IPS-NIHi11 (cell line): ENCODE measurements at regions not wholly inside any gene's neighbourhood (a gene's known extent, or its start where the extent isn't known, plus 50 kb on each side); places are given as distances from the start of the nearest gene placed in this dataset.

Source experiments
- DNase-seq: peaks from one replicate; pipeline ENCODE4 v3.0.0; 2012; ENCODE audit warnings: mixed read lengths, low spot score

DNA sequence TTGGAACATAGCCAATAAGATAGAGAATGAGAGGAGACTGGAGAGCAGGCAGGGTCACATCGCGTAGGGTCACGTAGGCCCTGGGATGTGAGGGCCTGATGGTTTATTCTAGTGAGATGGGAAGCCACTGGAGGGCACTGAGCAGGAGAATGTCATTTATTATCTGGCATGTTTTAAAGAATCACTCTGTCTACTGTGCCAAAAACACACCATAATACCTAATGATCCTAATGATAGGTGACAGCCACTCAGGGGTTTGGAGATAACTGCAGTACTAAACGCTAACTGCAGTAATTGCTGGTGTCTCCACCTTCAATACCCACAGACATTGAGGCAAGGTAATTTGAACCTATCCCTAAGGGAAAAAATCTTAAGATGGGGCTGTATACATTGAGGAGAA is 185.4 kb downstream of the TTLL7 start:
- DNase-seq, result no peak

- no peak for DNase-seq
Observed at GRCh38 chr1:83810144-83810543, 188.8 kb downstream of the TTLL7 start.

DNA sequence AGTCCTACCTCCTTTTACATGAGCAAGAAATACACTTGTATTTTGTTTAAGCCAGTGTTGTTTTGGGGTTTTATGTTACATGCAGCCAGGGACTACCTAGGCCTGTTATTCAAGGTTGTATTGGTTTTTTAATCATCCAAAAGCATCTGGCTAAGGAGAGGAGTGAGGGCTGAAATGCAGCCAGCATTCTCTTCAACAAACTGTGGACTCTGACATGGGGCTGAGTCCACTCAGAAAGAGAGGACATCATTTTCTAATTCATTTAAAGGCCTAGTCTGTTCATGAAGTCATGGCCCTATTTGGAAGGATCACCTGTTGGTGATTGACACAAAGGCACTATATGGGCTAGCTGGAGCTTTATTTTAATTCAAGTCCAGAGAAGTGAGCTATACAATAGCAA is 190.4 kb downstream of the TTLL7 start:
- DNase-seq, result no peak

- no peak for DNase-seq
Observed at GRCh38 chr1:83807821-83808220, 191.1 kb downstream of the TTLL7 start.

- no peak for DNase-seq
Observed at GRCh38 chr1:83807231-83807630, 191.7 kb downstream of the TTLL7 start.

DNA sequence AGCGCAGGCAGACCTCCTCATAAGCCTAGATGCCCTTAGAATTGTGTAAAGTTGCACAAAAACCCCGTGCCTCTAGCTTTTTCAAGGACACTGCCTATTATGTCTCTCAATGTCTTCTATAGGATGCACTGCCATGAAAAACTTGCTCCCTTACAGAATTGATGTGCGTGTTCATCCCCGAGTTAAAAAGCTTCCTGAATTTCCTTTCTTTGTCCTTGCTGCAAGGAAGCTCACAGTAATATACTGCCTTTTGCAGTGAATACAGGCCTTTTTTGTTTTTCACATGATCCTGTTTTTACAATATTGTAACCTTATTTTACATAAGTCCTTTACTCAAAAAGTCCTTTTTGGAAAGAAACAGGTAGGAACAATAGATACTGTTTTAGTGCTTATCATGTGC is 193.0 kb downstream of the TTLL7 start:
- no peak for DNase-seq

DNA sequence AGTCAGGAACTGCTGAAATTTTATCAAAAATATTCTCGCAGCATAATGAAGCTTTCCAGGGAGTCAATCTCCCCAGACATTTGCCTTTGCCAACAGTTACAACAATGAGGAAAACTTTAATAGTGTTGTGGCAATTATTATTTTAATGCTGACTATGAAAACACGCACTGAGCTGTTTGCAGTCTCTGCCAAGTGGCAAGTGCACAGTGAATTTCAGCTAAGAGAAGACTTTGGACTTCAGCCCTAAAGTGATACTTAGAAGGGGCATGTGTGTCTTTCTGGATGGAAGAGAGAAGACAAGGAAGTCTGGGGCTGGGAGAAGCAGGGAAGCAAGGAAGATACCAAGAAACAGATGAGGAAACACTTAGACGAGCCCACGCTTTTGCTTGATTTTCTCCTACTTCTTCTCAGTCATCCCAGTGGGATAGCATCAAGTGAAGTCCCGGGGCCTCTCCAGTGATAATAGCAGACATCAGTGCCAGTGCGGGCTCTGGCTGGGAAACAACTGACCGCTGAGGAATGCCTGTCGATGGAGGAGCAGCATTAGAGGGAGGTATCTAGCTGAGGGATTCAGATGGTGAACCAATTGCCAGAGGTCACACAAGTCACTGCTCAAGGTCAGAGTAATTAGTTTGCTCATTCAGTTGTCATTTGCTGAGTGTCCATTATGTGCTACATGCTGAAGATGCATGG is 196.3 kb downstream of the TTLL7 start:
- DNase-seq, result no peak

DNA sequence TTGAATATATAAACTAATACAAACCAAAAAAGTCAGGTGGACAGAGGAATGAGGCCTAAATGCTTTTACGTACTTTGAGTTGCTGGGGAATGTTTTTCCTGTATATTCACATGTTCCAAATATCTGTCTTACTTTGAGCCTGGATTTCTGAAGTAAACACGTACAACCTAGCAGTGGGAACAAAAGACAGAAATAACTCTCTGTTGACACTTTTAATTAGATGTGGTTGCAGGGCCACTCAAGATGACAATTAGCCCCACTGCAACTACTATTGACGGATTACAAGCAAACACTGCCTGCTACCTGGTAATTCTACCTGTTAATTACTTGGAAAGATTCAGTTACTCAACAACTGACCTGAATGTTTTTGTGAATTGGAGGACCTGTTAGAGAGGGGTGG is 196.9 kb downstream of the TTLL7 start:
- no peak for DNase-seq

- DNase-seq, result no peak
Observed at GRCh38 chr1:83800066-83800465, 198.9 kb downstream of the TTLL7 start.

- no peak for DNase-seq
Observed at GRCh38 chr1:83799594-83799993, 199.3 kb downstream of the TTLL7 start.

DNA sequence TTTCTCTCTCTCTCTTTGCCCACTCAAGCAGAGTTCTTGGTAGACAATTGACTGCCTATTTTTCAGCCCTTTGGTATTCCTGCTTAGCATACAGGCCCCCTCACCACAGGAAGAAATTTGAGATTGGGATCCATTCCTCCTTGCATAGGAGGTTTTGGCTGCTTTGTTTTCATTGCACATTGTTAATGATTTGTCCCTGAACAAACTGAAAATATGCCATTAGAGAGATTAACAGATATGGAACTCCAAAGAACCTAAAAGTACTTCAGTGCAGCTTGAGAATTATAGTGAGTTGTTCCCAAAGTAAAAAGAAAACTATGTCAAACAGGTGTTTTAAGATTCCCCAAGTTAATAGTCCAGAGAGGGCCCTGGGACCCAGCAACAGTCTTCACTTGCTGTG is 200.0 kb downstream of the TTLL7 start:
- no peak for DNase-seq

- no peak for DNase-seq
Observed at GRCh38 chr1:83796409-83796808, 202.5 kb downstream of the TTLL7 start.

GRCh38 chr1:83794384-83794783 is 204.5 kb downstream of the TTLL7 start:
- DNase-seq, result no peak

DNA sequence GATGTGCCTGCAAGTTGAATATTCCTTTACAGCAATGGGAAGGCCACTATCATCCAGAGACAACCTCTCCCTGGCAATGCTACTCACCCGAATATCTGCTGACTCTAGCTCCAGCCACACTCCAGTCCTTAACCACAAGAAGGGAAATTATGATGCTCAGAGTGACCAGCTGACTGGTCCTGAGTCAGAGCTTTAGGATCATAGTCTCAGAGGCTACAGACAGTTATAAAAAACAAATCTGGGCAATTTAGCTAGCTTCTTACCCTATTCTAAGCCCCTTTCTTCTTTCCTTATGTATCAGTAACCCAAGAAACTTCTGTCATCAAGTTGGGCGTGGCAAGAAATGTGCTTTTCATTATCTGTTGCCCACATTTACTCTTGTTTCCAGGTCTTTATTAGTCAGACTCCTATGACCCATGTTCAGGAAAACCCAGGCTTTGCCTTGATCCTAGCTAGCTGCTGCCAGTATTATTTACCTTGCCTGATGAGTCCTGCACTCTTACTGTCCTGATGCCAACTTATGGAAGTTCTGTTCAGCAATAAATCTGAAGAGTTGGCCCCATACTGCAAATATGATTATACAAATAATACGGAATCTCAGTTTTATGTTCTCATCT is 207.0 kb downstream of the TTLL7 start:
- no peak for DNase-seq

GRCh38 chr1:83790446-83790845 is 208.5 kb downstream of the TTLL7 start:
- no peak for DNase-seq

- DNase-seq, result peak; percentile 15
Observed at GRCh38 chr1:83787246-83787998, 211.5 kb downstream of the TTLL7 start.

DNA sequence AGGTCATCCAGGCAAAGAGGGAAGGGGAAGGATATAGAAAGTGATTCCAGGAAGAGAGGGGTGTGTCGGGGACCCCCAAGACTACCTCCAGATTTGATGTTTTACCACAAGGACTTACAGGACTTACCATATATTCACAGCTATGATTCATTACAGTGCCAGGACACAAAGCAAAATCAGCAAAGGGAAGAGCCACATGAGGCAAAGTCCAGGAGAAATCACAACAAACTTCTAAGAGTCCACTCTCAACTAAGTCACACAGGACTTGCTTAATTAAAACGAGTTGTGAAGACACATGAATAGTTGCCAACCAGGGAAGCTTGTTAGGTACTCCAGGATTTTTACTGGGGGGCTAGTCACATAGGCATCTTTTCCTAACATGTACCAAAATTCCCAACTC is 217.3 kb downstream of the TTLL7 start:
- no peak for DNase-seq

GRCh38 chr1:83779565-83779964 is 219.4 kb downstream of the TTLL7 start:
- no peak for DNase-seq

DNA sequence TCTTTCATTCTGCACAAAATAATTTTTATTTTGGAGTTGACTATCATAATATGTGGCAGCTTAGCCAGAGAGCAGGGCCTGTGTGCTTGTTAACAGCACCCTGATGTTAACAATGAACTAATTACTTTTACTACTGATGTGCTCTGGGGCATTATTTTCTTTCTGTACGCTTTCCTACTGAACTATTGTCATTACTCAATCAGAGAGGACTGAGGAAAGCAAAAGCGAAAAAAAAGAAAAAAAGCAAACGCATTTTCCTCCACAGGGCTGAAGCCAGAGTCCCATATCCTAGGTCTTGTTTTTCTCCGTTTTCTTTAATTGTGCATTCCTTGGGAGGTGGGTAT is 221.2 kb downstream of the TTLL7 start:
- no peak for DNase-seq

- DNase-seq, result no peak
Observed at GRCh38 chr1:83776913-83777757, 221.8 kb downstream of the TTLL7 start.

- DNase-seq, result no peak
Observed at GRCh38 chr1:83775977-83776603, 222.8 kb downstream of the TTLL7 start.

GRCh38 chr1:83773059-83773458 is 225.9 kb downstream of the TTLL7 start:
- no peak for DNase-seq
